GM20431 (cell line): ENCODE measurements at regions not wholly inside any gene's neighbourhood (a gene's known extent, or its start where the extent isn't known, plus 50 kb on each side); places are given as distances from the start of the nearest gene placed in this dataset.

Source experiments
- in situ Hi-C: fragments of 300-500 bp; cut with MseI, MboI; formaldehyde crosslinking; loops from one replicate; pipeline ENCODE4 v1.15.0; 2020; ENCODE audit warnings: low sequenced_read_pairs; ENCODE audit not compliant: unreplicated experiment

GRCh38 chr2:191555092-191555742 is 122.7 kb upstream of the NABP1 start:
- in situ Hi-C loops = no loop called here

DNA sequence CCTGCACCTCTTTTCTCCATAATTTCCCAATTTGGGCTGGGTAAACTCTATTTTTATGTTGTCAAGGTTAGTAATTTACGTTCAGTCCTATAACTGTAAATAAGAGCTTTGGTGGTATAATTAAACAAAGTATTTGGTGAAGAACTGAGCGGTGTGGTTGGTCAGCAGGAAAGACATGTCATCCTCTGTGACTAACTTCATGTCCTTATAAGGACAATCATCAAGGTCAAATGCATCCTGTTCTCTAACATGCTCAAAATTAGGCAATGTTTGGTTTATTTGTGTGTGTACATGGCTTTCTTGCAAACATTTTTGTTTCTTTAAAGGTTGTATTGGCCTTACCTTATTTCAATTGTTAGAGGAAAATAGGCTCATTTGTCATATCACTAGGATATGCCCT is 121.5 kb upstream of the NABP1 start:
- in situ Hi-C loops = no loop called here

GRCh38 chr2:191557841-191558240 is 120.1 kb upstream of the NABP1 start:
- in situ Hi-C loops = no loop called here

DNA sequence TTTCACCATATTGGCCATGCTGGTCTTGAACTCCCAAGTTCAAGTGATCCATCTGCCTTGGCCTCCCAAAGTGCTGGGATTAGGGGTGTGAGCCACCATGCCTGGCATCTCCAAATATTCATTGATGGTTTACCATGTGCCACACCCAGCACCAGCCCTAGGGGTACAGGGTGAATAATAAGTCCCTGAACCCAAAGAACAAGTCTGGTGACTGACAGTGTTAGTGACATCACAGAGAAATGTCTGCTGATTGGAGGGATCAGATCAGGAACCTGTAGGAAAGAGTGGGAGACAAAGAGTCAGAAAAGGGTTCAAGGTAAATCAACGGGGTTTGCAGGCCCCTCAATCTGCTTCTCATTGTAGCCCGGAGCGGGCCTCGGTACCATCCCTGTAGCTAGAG is 118.4 kb upstream of the NABP1 start:
- in situ Hi-C loops = no loop called here

DNA sequence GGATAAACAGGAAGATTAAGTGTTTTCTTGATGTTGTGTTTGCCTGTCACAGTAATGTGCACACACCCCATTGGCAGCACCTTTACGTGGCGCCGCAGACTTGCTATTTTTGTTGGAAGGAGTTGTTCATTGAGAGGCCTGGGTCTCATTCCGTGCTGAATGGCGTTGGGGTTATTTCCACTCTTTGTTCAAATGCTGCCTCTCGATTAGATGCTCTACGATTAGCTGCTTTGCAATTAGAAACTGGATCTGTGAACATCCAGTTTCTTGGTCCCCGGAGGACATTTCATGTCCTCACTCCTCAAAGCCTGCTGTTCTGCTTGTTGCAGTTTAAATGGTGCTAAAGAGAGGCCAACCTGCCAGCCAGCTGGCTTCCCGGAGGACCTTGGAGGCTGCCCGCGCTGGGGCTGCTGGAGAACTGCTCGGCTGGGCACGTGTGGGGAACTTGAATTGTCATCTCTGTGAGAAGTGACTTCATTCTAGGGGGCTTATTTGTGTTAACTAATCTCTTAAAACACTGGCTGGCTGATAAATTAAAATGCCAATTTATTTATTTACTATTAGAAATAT is 117.4 kb upstream of the NABP1 start:
- in situ Hi-C loops = loop anchor here (10.0 kb wide), 2 partner anchors 134 to 604 kb away; no protein-coding TSS in a partner anchor

DNA sequence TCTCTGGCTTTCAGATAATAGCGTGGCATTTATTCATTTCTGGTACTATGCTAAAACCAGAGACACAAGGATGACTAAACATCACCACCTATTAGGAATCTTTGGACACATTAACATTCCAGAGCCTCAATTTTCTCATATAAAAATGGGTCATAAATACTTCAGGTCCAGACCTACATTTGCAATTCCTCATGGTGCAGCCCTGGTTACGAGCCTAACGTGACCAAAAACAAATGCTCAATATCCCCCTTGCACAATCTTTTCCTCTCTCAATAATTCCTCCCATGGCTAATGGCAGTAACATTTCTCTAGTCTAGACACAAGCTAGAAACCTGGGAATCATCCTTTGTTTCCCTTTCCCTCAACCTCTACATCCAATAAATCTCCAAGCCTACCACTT is 112.8 kb upstream of the NABP1 start:
- in situ Hi-C loops = loop anchor here (10.0 kb wide), 2 partner anchors 130 to 600 kb away; no protein-coding TSS in a partner anchor

DNA sequence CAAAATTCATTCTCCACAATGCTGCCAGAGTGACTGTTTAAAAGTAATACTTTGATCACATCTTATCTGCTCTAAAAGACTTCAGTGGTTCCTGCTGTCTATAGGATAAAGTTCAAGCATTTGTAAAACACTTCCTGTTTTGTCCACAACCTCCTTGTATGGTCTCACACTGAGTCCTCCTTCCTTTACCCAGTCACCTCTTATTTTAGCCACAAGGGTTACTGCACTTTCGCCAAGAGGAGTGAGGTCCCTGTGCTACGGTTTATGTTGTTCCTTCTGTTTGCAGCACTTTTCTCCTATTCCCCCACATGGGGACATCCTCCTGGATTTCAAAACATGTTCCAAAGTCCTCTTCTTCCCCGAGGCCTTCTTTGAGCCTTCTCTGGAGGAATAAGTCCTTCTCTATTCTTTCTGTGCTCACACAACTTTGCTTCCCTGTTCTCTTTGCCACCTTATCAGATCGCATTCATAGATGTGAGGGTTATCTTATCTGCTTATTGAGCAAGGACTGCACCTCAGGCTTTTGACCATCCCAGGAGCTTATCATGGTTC is 112.2 kb upstream of the NABP1 start:
- in situ Hi-C loops = loop anchor here (10.0 kb wide), 2 partner anchors 129 to 599 kb away; no protein-coding TSS in a partner anchor

DNA sequence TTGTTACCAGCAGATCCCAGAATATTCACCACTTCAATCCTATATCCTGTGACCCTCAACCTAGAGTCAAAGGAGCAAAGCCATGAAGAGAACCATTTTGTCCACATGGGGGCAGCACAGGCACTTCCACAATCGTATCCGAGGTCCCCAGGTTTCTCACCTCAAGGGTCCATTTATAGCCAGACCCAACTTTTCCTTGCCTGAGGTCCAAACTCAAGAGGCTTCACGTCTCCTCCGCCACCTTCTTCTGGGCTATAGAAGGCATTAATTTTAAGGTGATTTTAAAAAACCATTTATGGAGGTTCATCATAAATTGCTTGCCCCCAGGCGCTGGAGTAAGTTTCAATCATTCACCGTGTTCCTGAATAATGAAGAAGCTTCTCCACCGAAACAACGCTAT is 111.6 kb upstream of the NABP1 start:
- in situ Hi-C loops = loop anchor here (10.0 kb wide), 2 partner anchors 128 to 598 kb away; no protein-coding TSS in a partner anchor

DNA sequence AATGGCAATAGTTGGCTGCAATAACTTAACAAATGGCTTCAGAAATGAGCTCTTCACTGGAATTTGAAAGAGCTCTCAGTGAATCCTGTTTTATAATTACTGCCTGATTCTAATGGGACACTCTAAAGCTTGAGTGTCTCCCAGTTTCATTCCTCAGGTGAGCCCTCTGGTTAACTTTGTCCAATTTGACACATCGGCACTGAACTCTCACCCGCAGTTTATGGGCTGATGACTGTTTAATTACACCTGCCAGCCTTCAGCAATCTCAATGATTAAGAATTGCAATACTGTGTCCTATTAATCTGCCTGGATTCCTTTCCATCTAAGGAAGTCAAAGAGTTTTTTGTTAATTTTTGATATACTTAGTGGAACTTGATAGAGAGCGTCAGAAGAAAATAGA is 110.7 kb upstream of the NABP1 start:
- in situ Hi-C loops = loop anchor here (10.0 kb wide), 2 partner anchors 128 to 598 kb away; no protein-coding TSS in a partner anchor

DNA sequence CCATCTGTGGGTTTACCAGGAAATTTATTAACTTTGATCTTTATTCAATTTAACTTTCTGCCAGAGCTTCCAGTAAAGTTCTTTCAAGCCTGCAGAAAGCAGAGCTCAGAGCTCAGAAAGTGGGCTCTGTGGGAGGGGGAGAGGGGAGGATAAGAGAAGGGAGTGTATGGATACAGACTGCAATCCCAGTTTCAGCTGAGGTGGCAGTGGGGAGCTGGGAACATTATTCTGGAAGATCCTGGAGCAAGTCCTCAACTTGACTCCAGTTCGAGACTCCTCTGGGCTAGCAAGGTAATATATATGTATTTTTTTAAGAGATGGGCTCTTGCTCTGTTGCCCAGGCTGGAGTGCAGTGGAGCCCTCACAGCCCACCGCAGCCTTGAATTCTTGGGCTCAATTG is 108.9 kb upstream of the NABP1 start:
- in situ Hi-C loops = loop anchor here (10.0 kb wide), 2 partner anchors 126 to 596 kb away; no protein-coding TSS in a partner anchor

DNA sequence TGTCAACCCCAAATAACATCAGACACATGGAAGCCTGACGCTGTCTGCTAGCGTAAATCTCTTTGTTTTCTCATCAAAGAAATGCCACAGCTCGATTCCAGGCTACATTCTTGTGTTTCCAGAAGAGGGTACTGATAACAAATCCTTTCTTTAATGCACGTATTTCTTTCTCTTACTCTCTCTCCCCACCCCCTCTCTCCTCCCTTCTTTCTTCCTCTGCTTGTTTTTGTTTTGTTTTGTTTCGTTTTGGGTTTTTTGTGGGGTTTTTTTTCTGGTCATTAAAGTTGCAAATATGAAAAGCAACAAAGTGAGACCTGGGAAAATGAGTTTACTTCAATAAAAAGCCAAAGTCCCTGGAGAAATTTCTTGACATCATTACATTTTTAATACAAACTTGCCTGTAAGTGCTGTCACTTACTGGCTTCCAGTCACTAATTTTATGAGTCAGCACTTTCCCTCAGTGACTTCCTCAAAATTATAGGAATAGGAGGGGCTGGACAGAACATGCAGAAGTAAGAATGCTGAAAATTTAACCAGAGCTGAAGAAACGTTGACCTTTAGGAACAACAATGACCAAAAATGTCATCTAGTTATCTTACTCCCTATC is 106.7 kb upstream of the NABP1 start:
- in situ Hi-C loops = no loop called here

GRCh38 chr2:191572319-191572718 is 105.6 kb upstream of the NABP1 start:
- in situ Hi-C loops = no loop called here

DNA sequence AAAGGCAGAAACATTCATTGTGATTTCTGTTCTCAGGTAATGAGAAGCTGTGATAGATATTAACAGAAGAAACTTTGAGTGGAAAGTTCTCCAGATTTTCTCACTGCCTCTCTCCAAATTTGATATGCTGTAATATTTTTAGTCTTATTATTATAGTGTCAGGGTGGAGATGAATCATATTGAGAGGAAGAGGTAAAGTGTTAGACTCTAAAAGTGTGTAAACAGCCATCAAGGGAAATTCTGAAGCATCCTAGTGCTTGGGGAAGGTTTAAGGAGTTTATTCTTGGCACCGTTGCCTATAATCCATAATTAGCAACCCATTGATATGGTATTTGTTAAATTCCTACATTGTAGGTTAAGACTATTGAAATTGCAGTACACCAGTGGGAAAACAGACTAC is 104.7 kb upstream of the NABP1 start:
- in situ Hi-C loops = no loop called here

DNA sequence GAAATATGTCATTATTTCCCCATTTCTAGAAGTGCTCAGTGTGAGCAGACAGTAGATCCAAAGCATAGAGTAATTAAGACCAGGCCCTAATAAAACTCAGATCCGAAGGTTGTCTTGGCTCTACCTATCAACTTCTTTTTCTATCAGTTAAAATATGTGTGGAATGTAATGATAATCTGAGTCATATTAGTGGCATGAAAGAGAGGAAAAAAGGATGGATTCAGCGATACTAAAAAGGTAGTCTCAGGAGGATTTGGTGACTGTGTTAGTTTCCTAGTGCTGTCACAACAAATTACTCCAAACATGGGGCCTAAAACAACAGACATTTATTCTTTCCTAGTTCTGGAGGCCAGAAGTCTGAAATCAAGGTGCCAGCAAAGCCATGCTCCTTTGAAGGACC is 103.7 kb upstream of the NABP1 start:
- in situ Hi-C loops = no loop called here

DNA sequence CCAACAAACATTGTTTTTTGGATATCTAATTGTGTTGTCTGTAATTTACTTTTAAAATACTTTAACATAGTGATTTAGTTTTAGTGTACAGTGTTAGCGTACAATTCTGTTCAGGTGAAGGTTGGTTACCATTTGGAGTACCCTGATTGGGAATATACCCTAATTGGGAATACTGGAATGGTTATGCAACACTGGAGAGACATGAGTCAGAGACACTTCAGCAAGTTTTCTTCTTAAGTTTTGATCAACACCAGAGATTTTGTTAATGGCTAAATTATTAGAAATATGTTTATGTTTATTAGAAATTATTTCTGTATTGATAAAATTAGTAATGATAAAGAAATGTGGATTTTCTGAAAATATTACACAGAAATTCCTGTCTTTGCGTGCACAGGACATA is 100.3 kb upstream of the NABP1 start:
- in situ Hi-C loops = no loop called here

DNA sequence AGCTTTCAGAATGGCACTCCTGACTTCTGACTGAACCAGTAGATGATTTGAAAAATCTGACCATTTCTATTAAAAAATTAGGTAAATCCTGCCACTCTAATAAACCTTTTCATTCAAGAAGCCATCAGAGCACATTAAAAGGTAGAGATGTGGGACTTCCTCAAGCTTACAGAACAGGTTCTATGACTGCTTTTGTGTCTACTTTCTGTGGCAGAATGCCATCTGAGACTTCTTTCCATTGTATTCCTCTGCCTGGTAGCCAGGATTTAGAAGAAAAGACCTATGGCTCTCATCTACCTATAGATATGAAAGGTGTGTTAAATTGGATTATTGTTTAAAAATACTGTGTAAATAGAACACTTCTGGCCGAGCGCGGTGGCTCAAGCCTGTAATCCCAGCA is 99.9 kb upstream of the NABP1 start:
- in situ Hi-C loops = no loop called here

GRCh38 chr2:191580581-191580980 is 97.4 kb upstream of the NABP1 start:
- in situ Hi-C loops = no loop called here

- in situ Hi-C loops = no loop called here
Observed at GRCh38 chr2:191581003-191581402, 96.9 kb upstream of the NABP1 start.

DNA sequence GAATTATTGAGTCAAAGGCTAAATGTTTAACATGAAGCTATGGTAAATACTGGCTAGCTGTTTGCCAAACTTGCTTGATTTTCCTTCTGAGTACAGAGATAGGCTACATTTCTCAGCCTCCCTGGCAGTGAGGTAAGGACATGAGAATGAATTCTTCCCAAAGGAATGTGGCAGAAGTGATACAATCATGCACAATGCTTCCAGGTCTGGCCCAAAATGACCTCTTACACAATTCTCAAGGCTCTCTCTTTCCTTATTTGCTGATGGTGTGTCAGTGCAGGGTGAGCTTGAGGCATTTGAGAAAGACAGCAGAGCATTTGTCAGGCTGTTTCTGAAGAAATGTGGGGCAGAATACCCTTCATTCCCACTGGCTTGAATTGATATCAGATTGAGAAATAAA is 95.6 kb upstream of the NABP1 start:
- in situ Hi-C loops = no loop called here

DNA sequence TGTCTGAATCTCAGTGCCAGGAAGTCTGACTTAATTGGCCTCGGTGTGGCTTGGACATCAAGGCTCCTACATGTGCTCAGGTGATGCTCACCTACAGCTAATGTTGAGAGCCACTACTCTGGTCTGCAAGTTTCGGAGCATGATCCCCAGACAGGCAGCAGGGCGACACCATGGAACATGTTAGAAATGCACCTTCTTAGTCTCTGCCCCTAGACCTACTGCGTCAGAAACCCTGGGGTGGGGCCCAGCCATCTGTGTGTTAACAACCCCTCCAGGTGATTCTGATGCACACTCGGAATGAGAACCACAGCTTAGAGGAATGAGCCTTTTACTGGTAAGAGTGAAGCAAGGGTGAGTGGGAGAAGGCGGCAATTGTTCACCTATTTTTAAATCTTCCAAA is 86.9 kb upstream of the NABP1 start:
- in situ Hi-C loops = no loop called here
